ENCODE measurements at regions not wholly inside any gene's neighbourhood (a gene's known extent, or its start where the extent isn't known, plus 50 kb on each side); places are given as distances from the start of the nearest gene placed in this dataset.

- no peak for DNase-seq
These were observed 85.2 kb upstream of the VAV3 start for GRCh38 chr1:108050158-108050557.

- no peak for DNase-seq
These were observed 84.3 kb upstream of the VAV3 start for GRCh38 chr1:108049178-108049819.

- DNase-seq, result no peak
These were observed 83.6 kb upstream of the VAV3 start for GRCh38 chr1:108048301-108049177.

GRCh38 chr1:108047085-108047484 lies 82.1 kb upstream of the VAV3 start:
- no peak for DNase-seq

GRCh38 chr1:108046026-108046425 lies 81.0 kb upstream of the VAV3 start:
- DNase-seq, result no peak

- no peak for DNase-seq
These were observed 80.5 kb upstream of the VAV3 start for GRCh38 chr1:108045460-108045859.

GRCh38 chr1:108044318-108044717 lies 79.3 kb upstream of the VAV3 start:
- DNase-seq, result no peak

- no peak for DNase-seq
These were observed 78.7 kb upstream of the VAV3 start for GRCh38 chr1:108043707-108044106.

GRCh38 chr1:108042610-108043009 lies 77.6 kb upstream of the VAV3 start:
- no peak for DNase-seq

- peak; percentile 6 for DNase-seq
These were observed 76.6 kb upstream of the VAV3 start for GRCh38 chr1:108041360-108042142.

- DNase-seq, result no peak
These were observed 73.8 kb upstream of the VAV3 start for GRCh38 chr1:108038653-108039236.

GRCh38 chr1:108036796-108037562 lies 72.0 kb upstream of the VAV3 start:
- no peak for DNase-seq

- no peak for DNase-seq
These were observed 69.4 kb upstream of the VAV3 start for GRCh38 chr1:108034396-108034795.

GRCh38 chr1:108033550-108033951 lies 68.6 kb upstream of the VAV3 start:
- no peak for DNase-seq

GRCh38 chr1:108028841-108029388 lies 63.9 kb upstream of the VAV3 start:
- no peak for DNase-seq

- DNase-seq, result no peak
These were observed 62.4 kb upstream of the VAV3 start for GRCh38 chr1:108027389-108027788.

GRCh38 chr1:108017698-108018097 lies 52.7 kb upstream of the VAV3 start:
- DNase-seq, result no peak

GRCh38 chr1:108016451-108016920 lies 51.5 kb upstream of the VAV3 start:
- no peak for DNase-seq
